CD14-positive monocyte (primary cell): ENCODE measurements at regions not wholly inside any gene's neighbourhood (a gene's known extent, or its start where the extent isn't known, plus 50 kb on each side); places are given as distances from the start of the nearest gene placed in this dataset.

Source experiments
- DNase-seq, 3 donors: peaks; one replicate each; pipeline ENCODE4 v3.0.0-alpha.2; 2011 to 2022
- H2AFZ ChIP-seq: 2 replicates; pipeline ENCODE4 v1.6.0; 2012; ENCODE audit warnings: mild to moderate bottlenecking, low read depth, low read length, inconsistent platforms; ENCODE audit not compliant: insufficient read depth, poor library complexity, severe bottlenecking
- H3K27ac ChIP-seq, 2 donors: 1 replicate in 1 of 2; 2 replicates in 1 of 2; pipeline ENCODE4 v1.5.1; 2012 to 2013; ENCODE audit warnings: low read length in 2 of 2, control low read depth in 1 of 2, inconsistent platforms in 1 of 2, low read depth in 1 of 2, mild to moderate bottlenecking in 1 of 2
- H3K27me3 ChIP-seq, 2 donors: one replicate each; pipeline versions ENCODE4 v1.6.0 to v1.6.1; 2011 to 2013; ENCODE audit warnings: low read length in 2 of 2; ENCODE audit not compliant: control insufficient read depth in 2 of 2, insufficient read depth in 2 of 2
- H3K36me3 ChIP-seq, 2 donors: replicated peaks in 1 of 2; 1 replicate in 1 of 2; 2 replicates in 1 of 2; pipeline versions ENCODE4 v1.5.1 to v1.6.1; 2012 to 2013; ENCODE audit warnings: low read length in 2 of 2, control low read depth in 1 of 2, inconsistent platforms in 1 of 2, mild to moderate bottlenecking in 1 of 2; ENCODE audit not compliant: insufficient read depth in 2 of 2, control insufficient read depth in 1 of 2
- H3K4me1 ChIP-seq, 2 donors: 1 replicate in 1 of 2; 2 replicates in 1 of 2; pipeline versions ENCODE4 v1.5.1 to v1.6.1; 2012 to 2013; ENCODE audit warnings: low read length in 2 of 2, control low read depth in 1 of 2, inconsistent platforms in 1 of 2, mild to moderate bottlenecking in 1 of 2, moderate library complexity in 1 of 2; ENCODE audit not compliant: insufficient read depth in 2 of 2, control insufficient read depth in 1 of 2
- H3K4me2 ChIP-seq: replicated peaks from 2 replicates; pipeline ENCODE3; 2012; ENCODE audit warnings: low read length, moderate library complexity, mild to moderate bottlenecking; ENCODE audit not compliant: poor library complexity, severe bottlenecking; ENCODE audit errors: extremely low read depth
- H3K4me3 ChIP-seq, 3 experiments: fragments of 200-600 bp in 1 of 3; sonication (generic) in 1 of 3; replicated peaks in 1 of 3; 1 replicate in 2 of 3; 2 replicates in 1 of 3; pipeline ENCODE4 v1.5.1; 2011 to 2013; ENCODE audit warnings: low read length in 3 of 3, mild to moderate bottlenecking in 3 of 3, control low read depth in 2 of 3, low read depth in 2 of 3, inconsistent platforms in 1 of 3, moderate library complexity in 1 of 3
- H3K79me2 ChIP-seq: 2 replicates; pipeline ENCODE4 v1.6.0; 2012; ENCODE audit warnings: mild to moderate bottlenecking, control low read depth, inconsistent platforms, low read length, moderate library complexity; ENCODE audit not compliant: insufficient read depth
- H3K9ac ChIP-seq: 2 replicates; pipeline ENCODE4 v1.6.0; 2017; ENCODE audit warnings: low read length, mild to moderate bottlenecking; ENCODE audit not compliant: insufficient read depth, poor library complexity, severe bottlenecking
- H3K9me3 ChIP-seq, 2 donors: replicated peaks in 1 of 2; 1 replicate in 1 of 2; 2 replicates in 1 of 2; pipeline versions ENCODE4 v1.5.1 to v1.6.1; 2012 to 2013; ENCODE audit warnings: low read length in 2 of 2, control low read depth in 1 of 2; ENCODE audit not compliant: control insufficient read depth in 1 of 2, insufficient read depth in 1 of 2
- H4K20me1 ChIP-seq: 2 replicates; pipeline ENCODE4 v1.6.0; 2012; ENCODE audit warnings: mild to moderate bottlenecking, low read length, control low read depth, moderate library complexity; ENCODE audit not compliant: insufficient read depth
- H3K27ac Mint-ChIP-seq, 7 donors: one replicate each; pipeline ENCODE4 v1.8.0; 2020; ENCODE audit warnings: mild to moderate bottlenecking in 7 of 7, mixed read lengths in 7 of 7, moderate library complexity in 6 of 7, inconsistent platforms in 2 of 7
- H3K27me3 Mint-ChIP-seq, 3 donors: one replicate each; pipeline ENCODE4 v1.8.0; 2021 to 2022; ENCODE audit warnings: low read depth in 3 of 3, mild to moderate bottlenecking in 3 of 3, mixed read lengths in 3 of 3, moderate library complexity in 3 of 3, inconsistent platforms in 1 of 3
- H3K36me3 Mint-ChIP-seq, 2 donors: one replicate each; pipeline ENCODE4 v1.8.0; 2020; ENCODE audit warnings: mixed read lengths in 2 of 2, inconsistent platforms in 1 of 2, mild to moderate bottlenecking in 1 of 2
- H3K4me1 Mint-ChIP-seq: one replicate; pipeline ENCODE4 v1.8.0; 2020; ENCODE audit warnings: mild to moderate bottlenecking, mixed read lengths
- H3K4me3 Mint-ChIP-seq, 2 donors: one replicate each; pipeline ENCODE4 v1.8.0; 2020; ENCODE audit warnings: mild to moderate bottlenecking in 2 of 2, mixed read lengths in 2 of 2, moderate library complexity in 1 of 2
- H3K9me3 Mint-ChIP-seq, 7 donors: one replicate each; pipeline ENCODE4 v1.8.0; 2020 to 2022; ENCODE audit warnings: mixed read lengths in 7 of 7, mild to moderate bottlenecking in 6 of 7, moderate library complexity in 6 of 7, inconsistent platforms in 2 of 7
- WGBS: methylation state at CpG from one replicate; pipeline ENCODE4 v1.1.5; 2013; ENCODE audit warnings: missing lambda C conversion rate; ENCODE audit not compliant: insufficient coverage; 5-methylcytosine and 5-hydroxymethylcytosine counted together
- intact Hi-C, 2 donors: fragments of 100-400 bp; cut with micrococcal nuclease; formaldehyde crosslinking; loops; one replicate each; pipeline versions ENCODE4 v1.15.0 to v1.15.1; 2023
- TF ChIP-seq, protein P1 (sequence below): fragments of 200-600 bp; IDR thresholded peaks from one replicate; pipeline ENCODE4 v1.8.0; 2022; ENCODE audit warnings: antibody characterized with exemption, mild to moderate bottlenecking

DNA sequence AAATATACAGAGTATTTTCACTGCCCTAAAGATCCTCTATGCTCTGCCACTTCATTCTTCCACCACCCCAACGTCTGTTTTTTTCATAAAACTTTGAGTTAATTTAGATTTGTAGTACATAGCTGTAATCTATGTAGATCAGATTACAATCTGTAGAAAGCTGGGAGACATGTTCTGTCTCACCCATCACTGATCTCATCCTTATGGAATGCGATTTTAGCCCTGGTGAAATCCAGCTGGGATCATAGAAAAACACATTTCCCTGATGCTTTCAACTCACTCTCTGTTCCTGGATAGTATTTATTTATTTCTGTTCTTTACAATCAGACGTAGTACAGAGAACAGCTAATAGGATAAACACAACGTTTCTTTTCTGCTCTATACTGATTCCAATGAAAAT, 521.0 kb downstream of the KIF20B start:
- no peak overlapping the region for H3K4me2 ChIP-seq
- Mint-ChIP-seq H3K9me3 (peaks cover 0 to 9% (median 2%) of the 10 kb centered on the region in 7 donors), H3K4me1 (no peaks in the 10 kb centered on the region), H3K36me3 (no peaks in the 10 kb centered on the region), H3K27me3 (no peaks in the 10 kb centered on the region), H3K4me3 (no peak overlapping the region), H3K27ac (no peak overlapping the region)
- no peaks in the 10 kb centered on the region for H3K27me3 ChIP-seq
- no peaks in the 10 kb centered on the region for H3K4me1 ChIP-seq
- peaks cover 2 to 4% of the 10 kb centered on the region in 2 donors for H3K9me3 ChIP-seq
- no peak overlapping the region for H3K9ac ChIP-seq
- intact Hi-C loops: no loop called here
- H3K79me2 ChIP-seq: no peaks in the 10 kb centered on the region
- no peaks in the 10 kb centered on the region for H3K36me3 ChIP-seq
- WGBS: no CpG with 5 or more reads among the region's 4 CpGs
- H3K4me3 ChIP-seq: no peak overlapping the region
- no peak for DNase-seq
- no peak overlapping the region for H2AFZ ChIP-seq
- TF ChIP-seq, protein P1, sequence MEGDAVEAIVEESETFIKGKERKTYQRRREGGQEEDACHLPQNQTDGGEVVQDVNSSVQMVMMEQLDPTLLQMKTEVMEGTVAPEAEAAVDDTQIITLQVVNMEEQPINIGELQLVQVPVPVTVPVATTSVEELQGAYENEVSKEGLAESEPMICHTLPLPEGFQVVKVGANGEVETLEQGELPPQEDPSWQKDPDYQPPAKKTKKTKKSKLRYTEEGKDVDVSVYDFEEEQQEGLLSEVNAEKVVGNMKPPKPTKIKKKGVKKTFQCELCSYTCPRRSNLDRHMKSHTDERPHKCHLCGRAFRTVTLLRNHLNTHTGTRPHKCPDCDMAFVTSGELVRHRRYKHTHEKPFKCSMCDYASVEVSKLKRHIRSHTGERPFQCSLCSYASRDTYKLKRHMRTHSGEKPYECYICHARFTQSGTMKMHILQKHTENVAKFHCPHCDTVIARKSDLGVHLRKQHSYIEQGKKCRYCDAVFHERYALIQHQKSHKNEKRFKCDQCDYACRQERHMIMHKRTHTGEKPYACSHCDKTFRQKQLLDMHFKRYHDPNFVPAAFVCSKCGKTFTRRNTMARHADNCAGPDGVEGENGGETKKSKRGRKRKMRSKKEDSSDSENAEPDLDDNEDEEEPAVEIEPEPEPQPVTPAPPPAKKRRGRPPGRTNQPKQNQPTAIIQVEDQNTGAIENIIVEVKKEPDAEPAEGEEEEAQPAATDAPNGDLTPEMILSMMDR: no peak
- no peaks in the 10 kb centered on the region for H4K20me1 ChIP-seq
- H3K27ac ChIP-seq: no peak overlapping the region

DNA sequence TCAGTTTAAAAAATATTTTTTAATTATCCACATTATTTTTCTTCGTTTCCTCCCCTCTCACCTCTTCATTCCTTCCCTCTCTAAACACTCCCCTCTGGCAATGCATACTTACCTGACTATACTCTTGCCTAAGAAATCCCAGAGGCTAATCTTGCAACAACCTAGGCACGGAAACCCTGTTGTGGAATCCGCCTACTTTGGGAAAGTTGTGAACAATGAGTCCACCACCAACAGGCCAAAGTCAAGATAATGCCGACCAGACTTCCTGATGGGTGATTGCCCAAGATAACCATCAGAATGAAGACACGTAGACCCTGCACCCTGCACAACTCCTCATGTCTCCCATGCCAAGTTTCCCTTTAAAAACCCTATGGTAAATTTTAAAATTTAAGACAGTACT, 521.5 kb downstream of the KIF20B start:
- H3K27me3 Mint-ChIP-seq: no peaks in the 10 kb centered on the region
- Histone ChIP-seq H3K27ac (no peak overlapping the region), H3K9ac (no peak overlapping the region), H2AFZ (no peak overlapping the region), H3K79me2 (no peaks in the 10 kb centered on the region), H3K4me1 (no peaks in the 10 kb centered on the region), H4K20me1 (no peaks in the 10 kb centered on the region), H3K36me3 (no peaks in the 10 kb centered on the region), H3K4me2 (no peak overlapping the region), H3K9me3 (peaks cover 0 to 2% of the 10 kb centered on the region in 2 donors), H3K27me3 (no peaks in the 10 kb centered on the region), H3K4me3 (no peak overlapping the region)
- no peaks in the 10 kb centered on the region for H3K36me3 Mint-ChIP-seq
- H3K4me3 Mint-ChIP-seq: no peak overlapping the region
- WGBS: 89% methylated on average over 4 of the region's 5 CpGs
- intact Hi-C loops: no loop called here
- TF ChIP-seq, protein P1: no peak
- peaks cover 0 to 9% (median 2%) of the 10 kb centered on the region in 7 donors for H3K9me3 Mint-ChIP-seq
- H3K27ac Mint-ChIP-seq: no peak overlapping the region
- H3K4me1 Mint-ChIP-seq: no peaks in the 10 kb centered on the region
- no peak for DNase-seq
